ENCODE measurements at regions not wholly inside any gene's neighbourhood (a gene's known extent, or its start where the extent isn't known, plus 50 kb on each side); places are given as distances from the start of the nearest gene placed in this dataset.

- Histone ChIP-seq H3K4me2 (no peak overlapping the region), H4K20me1 (ENCODE audit: insufficient read depth) (no peaks in the 10 kb centered on the region), H2AFZ (ENCODE audit: low read depth) (no peak overlapping the region), H3K4me1 (ENCODE audit: control insufficient read depth in 1 of 2, insufficient read depth in 2 of 2, low read depth in 1 of 2, low read length in 1 of 2) (peaks cover 4 to 19% of the 10 kb centered on the region in 2 experiments; a peak in 3 of 4 replicates), H3K27ac (ENCODE audit: low read depth in 2 of 2, low read length in 1 of 2) (no peak overlapping the region), H3K4me3 (ENCODE audit: low read depth in 2 of 2, low read length in 1 of 2) (no peak overlapping the region), H3K79me2 (ENCODE audit: insufficient read depth) (no peaks in the 10 kb centered on the region), H3K36me3 (replicated peaks in 1 of 2; ENCODE audit: control insufficient read depth in 1 of 2, insufficient read depth in 2 of 2, low read length in 1 of 2) (peaks cover 0 to 3% of the 10 kb centered on the region in 2 experiments), H3F3A (replicated peaks; ENCODE audit: insufficient read depth) (peaks cover 6% of the 10 kb centered on the region), H3K9me2 (no peaks in the 10 kb centered on the region), H3K9me3 (no peaks in the 10 kb centered on the region), H3K9ac (no peak overlapping the region), H3K27me3 (ENCODE audit: insufficient read depth) (no peaks in the 10 kb centered on the region)
- ChIA-PET POLR2A (no interaction called here), CTCF (interaction anchor here (0.9 to 1.6 kb wide), 5 partner anchors 8 to 87 kb away, joined by 3 to 9 read pairs (median 4); partner anchors contain the start of gene COL1A2)
- DNase-seq = no peak
- no peak for TF ChIP-seq GATA2 (CRISPR knock-in tag; IDR thresholded peaks at IDR 0.05)
- no peak for TF ChIP-seq GABPA (IDR thresholded peaks at IDR 0.05; ENCODE audit: low read depth)
- no peak for TF ChIP-seq CTCF (IDR thresholded peaks at IDR 0.05)
- TF ChIP-seq PBX3 (IDR thresholded peaks at IDR 0.05) = no peak
- TF ChIP-seq CHD2 (IDR thresholded peaks at IDR 0.05; ENCODE audit: low read length, partially characterized antibody) = no peak
- no peak for TF ChIP-seq EP300 (IDR thresholded peaks at IDR 0.05; ENCODE audit: borderline replicate concordance in 1 of 2, low read depth in 1 of 2, low read length in 1 of 2)
- TF ChIP-seq FOXJ3 (CRISPR knock-in tag; IDR thresholded peaks at IDR 0.05) = no peak
- no peak for TF ChIP-seq EZH2phosphoT487 (IDR thresholded peaks at IDR 0.05; ENCODE audit: borderline replicate concordance, low read depth)
- 73% methylated on average over 4 of the region's 4 CpGs for WGBS (ENCODE audit: low lambda C conversion rate)
These were observed 87.2 kb upstream of the COL1A2 start for GRCh38 chr7:94307399-94308048.

GRCh38 chr7:94311515-94311914 is 83.2 kb upstream of the COL1A2 start:
- Histone ChIP-seq H3K4me2 (no peak overlapping the region), H2AFZ (ENCODE audit: low read depth) (no peak overlapping the region), H3K4me1 (ENCODE audit: control insufficient read depth in 1 of 2, insufficient read depth in 2 of 2, low read depth in 1 of 2, low read length in 1 of 2) (peaks cover 12 to 29% of the 10 kb centered on the region in 2 experiments), H3K79me2 (ENCODE audit: insufficient read depth) (no peaks in the 10 kb centered on the region), H4K20me1 (ENCODE audit: insufficient read depth) (no peaks in the 10 kb centered on the region), H3K9ac (no peak overlapping the region), H3K4me3 (ENCODE audit: low read depth in 2 of 2, low read length in 1 of 2) (no peak overlapping the region), H3K9me3 (no peaks in the 10 kb centered on the region), H3K27me3 (ENCODE audit: insufficient read depth) (no peaks in the 10 kb centered on the region), H3K36me3 (replicated peaks in 1 of 2; ENCODE audit: control insufficient read depth in 1 of 2, insufficient read depth in 2 of 2, low read length in 1 of 2) (peaks cover 0 to 4% of the 10 kb centered on the region in 2 experiments), H3F3A (replicated peaks; ENCODE audit: insufficient read depth) (peaks cover 38% of the 10 kb centered on the region), H3K9me2 (no peaks in the 10 kb centered on the region), H3K27ac (ENCODE audit: low read depth in 2 of 2, low read length in 1 of 2) (no peak overlapping the region)
- ChIA-PET CTCF (no interaction called here), POLR2A (no interaction called here)
- WGBS (ENCODE audit: low lambda C conversion rate) = 92% methylated on average over 6 of the region's 6 CpGs
- TF ChIP-seq EP300 (IDR thresholded peaks at IDR 0.05; ENCODE audit: borderline replicate concordance in 1 of 2, low read depth in 1 of 2, low read length in 1 of 2) (peak in 1 of 2 experiments; percentile 20; a peak in 1 of 4 replicates), NFIC (IDR thresholded peaks at IDR 0.05; ENCODE audit: borderline replicate concordance) (no peak), GABPA (IDR thresholded peaks at IDR 0.05; ENCODE audit: low read depth) (no peak), FOXM1 (IDR thresholded peaks at IDR 0.05; ENCODE audit: low read depth) (no peak), FOSL2 (IDR thresholded peaks at IDR 0.05; ENCODE audit: borderline replicate concordance, low read depth) (no peak), PBX3 (IDR thresholded peaks at IDR 0.05) (peak; percentile 48; the same call in 1 of the 2 replicates), POLR2AphosphoS5 (IDR thresholded peaks at IDR 0.05; ENCODE audit: low read depth, low read length) (no peak), JUND (IDR thresholded peaks at IDR 0.05) (0 out of 2 replicates have a peak, but pooled peaks have one; percentile 13), USF1 (IDR thresholded peaks at IDR 0.05; ENCODE audit: borderline replicate concordance, low read depth) (no peak)
- DNase-seq = no peak

All from SK-N-SH (cell line).